ENCODE measurements at regions not wholly inside any gene's neighbourhood (a gene's known extent, or its start where the extent isn't known, plus 50 kb on each side); places are given as distances from the start of the nearest gene placed in this dataset.

DNA sequence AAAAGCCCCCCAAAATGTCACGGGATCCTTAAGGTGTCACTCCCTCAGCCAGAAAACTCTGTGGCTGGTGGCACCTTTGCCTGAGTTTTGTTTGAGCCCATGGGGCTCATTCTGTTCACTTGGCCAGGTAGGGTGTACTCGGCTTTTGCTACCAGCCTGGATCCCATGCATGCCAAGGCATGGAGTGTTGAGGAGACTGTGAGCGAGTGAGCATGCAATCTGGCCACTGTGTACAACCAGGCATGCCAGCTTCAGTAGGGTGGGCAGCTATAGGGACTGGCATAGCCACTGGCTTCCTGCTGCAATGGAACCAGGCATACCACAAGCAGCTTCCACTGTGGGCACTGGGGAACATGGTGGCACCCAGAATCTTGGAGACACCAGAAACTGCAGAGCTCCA is 436.0 kb upstream of the GRM3 start:
- WGBS, 5 donors: 77 to 92% (median 86%) methylated on average over 3 of the region's 3 CpGs
- H3K36me3 ChIP-seq: no peaks in the 10 kb centered on the region
- H3K27me3 ChIP-seq (replicated peaks in 1 of 7): no peaks in the 10 kb centered on the region
- H3K4me3 ChIP-seq: no peak overlapping the region
- TF ChIP-seq, protein P1, sequence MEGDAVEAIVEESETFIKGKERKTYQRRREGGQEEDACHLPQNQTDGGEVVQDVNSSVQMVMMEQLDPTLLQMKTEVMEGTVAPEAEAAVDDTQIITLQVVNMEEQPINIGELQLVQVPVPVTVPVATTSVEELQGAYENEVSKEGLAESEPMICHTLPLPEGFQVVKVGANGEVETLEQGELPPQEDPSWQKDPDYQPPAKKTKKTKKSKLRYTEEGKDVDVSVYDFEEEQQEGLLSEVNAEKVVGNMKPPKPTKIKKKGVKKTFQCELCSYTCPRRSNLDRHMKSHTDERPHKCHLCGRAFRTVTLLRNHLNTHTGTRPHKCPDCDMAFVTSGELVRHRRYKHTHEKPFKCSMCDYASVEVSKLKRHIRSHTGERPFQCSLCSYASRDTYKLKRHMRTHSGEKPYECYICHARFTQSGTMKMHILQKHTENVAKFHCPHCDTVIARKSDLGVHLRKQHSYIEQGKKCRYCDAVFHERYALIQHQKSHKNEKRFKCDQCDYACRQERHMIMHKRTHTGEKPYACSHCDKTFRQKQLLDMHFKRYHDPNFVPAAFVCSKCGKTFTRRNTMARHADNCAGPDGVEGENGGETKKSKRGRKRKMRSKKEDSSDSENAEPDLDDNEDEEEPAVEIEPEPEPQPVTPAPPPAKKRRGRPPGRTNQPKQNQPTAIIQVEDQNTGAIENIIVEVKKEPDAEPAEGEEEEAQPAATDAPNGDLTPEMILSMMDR (IDR thresholded peaks at IDR 0.05 in 8 of 11, conservative IDR thresholded peaks at IDR 0.05 in 3 of 11): no peak
- no peak for TF ChIP-seq POLR2AphosphoS5 (IDR thresholded peaks at IDR 0.05)
- TF ChIP-seq POLR2A (IDR thresholded peaks at IDR 0.05): no peak
- no peak overlapping the region for H3K27ac ChIP-seq
- no peaks in the 10 kb centered on the region for H3K4me1 ChIP-seq
- H3K9me3 ChIP-seq: peaks cover 0 to 19% (median 6%) of the 10 kb centered on the region in 8 donors
- intact Hi-C loops (cut with DNase I; ENCODE audit: low total_unique reads): no loop called here
- DNase-seq: no peak

DNA sequence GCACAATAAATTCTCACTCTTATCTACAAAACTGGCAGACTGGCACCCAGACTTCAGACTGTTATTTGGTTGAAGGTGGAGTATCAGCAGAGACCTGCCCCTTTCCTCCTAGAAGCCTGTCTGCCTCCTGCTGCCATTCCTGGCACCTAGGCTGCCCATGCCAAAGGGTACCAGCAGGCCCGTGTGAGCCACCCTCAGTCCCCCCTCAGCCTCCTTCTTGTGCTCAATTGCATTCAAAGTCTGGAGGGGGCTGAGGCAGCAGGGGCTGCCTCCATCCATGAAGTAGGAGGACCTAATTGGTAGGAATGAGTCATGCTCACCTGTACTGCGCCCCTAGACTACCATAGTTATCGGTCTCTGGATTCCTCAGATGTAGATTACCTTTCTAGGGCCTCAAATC is 440.9 kb upstream of the GRM3 start:
- no peak for DNase-seq
- Histone ChIP-seq H3K4me1 (no peaks in the 10 kb centered on the region), H3K27me3 (replicated peaks in 1 of 7) (no peaks in the 10 kb centered on the region), H3K4me3 (no peak overlapping the region), H3K36me3 (no peaks in the 10 kb centered on the region), H3K27ac (no peak overlapping the region), H3K9me3 (peaks cover 0 to 26% (median 18%) of the 10 kb centered on the region in 8 donors)
- intact Hi-C loops (cut with DNase I; ENCODE audit: low total_unique reads): no loop called here
- no peak for TF ChIP-seq POLR2AphosphoS5 (IDR thresholded peaks at IDR 0.05)
- TF ChIP-seq, protein P1 (IDR thresholded peaks at IDR 0.05 in 8 of 11, conservative IDR thresholded peaks at IDR 0.05 in 3 of 11): no peak
- no peak for TF ChIP-seq POLR2A (IDR thresholded peaks at IDR 0.05)
- WGBS, 5 donors: 46 to 56% (median 52%) methylated on average over 3 of the region's 3 CpGs

DNA sequence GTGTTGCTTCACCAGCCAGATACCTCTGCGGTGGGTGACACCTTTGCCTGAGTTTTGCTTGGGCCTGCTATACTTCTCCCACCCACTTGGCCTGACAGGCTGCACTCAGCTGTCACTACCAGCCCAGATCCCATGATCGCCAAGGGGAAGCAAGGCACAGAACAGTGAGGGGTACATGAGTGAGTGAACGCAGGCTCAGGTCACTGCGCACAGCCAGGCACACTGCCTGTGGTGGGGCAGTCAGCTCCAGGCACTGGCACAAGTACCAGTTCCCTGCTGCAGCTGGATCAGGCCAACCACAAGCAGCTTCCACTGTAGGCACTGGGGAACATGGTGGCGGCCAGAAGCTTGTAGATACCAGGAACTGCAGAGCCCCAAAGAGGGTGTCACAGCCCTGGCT is 441.9 kb upstream of the GRM3 start:
- no peak for DNase-seq
- WGBS, 5 donors: 82 to 95% (median 93%) methylated on average over 5 of the region's 5 CpGs

DNA sequence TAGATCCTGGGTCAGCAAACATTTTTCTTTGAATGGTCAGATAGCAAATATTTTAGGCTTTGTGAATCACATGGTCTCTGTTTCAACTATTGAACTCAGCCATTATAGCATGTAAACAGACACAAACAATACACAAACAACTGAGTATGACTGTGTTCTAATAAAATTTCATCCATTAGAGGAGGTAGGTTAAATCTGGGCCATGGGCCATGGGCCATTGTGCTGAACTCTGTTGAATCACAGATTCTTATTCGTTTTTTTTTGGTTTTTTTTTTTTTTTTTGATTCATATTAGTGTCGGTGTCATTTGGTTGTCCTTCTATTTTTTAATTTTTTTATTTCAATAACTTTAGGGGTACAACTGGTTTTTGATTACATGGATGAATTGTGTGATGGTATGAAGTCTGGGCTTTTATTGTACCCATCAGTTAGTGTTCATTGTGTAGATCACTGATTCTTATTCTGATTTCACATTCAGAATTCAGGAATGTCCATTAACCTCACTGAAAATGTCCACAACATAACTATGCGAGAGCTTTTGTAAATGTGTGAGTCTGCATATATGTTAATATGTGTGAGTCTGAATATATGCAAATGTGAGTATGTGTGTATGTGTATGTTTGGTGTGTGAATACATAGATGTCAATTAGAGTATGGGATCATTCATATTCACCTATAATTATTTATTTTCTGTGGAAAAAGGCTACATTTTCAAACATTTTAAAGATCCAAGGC is 443.7 kb upstream of the GRM3 start:
- H3K27me3 ChIP-seq (replicated peaks in 1 of 7): no peaks in the 10 kb centered on the region
- no peaks in the 10 kb centered on the region for H3K36me3 ChIP-seq
- H3K4me3 ChIP-seq: no peak overlapping the region
- H3K27ac ChIP-seq: no peak overlapping the region
- DNase-seq: no peak
- peaks cover 0 to 25% (median 20%) of the 10 kb centered on the region in 8 donors for H3K9me3 ChIP-seq
- 42 to 61% (median 48%) methylated on average over 3 of the region's 3 CpGs for WGBS, 5 donors
- H3K4me1 ChIP-seq: no peaks in the 10 kb centered on the region
- TF ChIP-seq POLR2AphosphoS5 (IDR thresholded peaks at IDR 0.05) (no peak), POLR2A (IDR thresholded peaks at IDR 0.05) (no peak)
- TF ChIP-seq, protein P1 (IDR thresholded peaks at IDR 0.05 in 8 of 11, conservative IDR thresholded peaks at IDR 0.05 in 3 of 11): no peak
- intact Hi-C loops (cut with DNase I; ENCODE audit: low total_unique reads): no loop called here

More for the DNA sequence above, 441.9 kb upstream of the GRM3 start:
- Histone ChIP-seq H3K4me1 (no peaks in the 10 kb centered on the region), H3K27ac (no peak overlapping the region), H3K36me3 (no peaks in the 10 kb centered on the region), H3K9me3 (peaks cover 0 to 25% (median 17%) of the 10 kb centered on the region in 8 donors), H3K4me3 (no peak overlapping the region), H3K27me3 (replicated peaks in 1 of 7) (no peaks in the 10 kb centered on the region)
- TF ChIP-seq, protein P1 (IDR thresholded peaks at IDR 0.05 in 8 of 11, conservative IDR thresholded peaks at IDR 0.05 in 3 of 11): no peak
- TF ChIP-seq POLR2A (IDR thresholded peaks at IDR 0.05) (no peak), POLR2AphosphoS5 (IDR thresholded peaks at IDR 0.05) (no peak)
- intact Hi-C loops (cut with DNase I; ENCODE audit: low total_unique reads): no loop called here

Data from spleen (tissue), 11 donors.